CD1c-positive myeloid dendritic cell (primary cell): ENCODE measurements at regions not wholly inside any gene's neighbourhood (a gene's known extent, or its start where the extent isn't known, plus 50 kb on each side); places are given as distances from the start of the nearest gene placed in this dataset.
"Not testable (repeated sequence)": the region's sequence is repeated elsewhere in the genome, so short reads cannot be mapped to it uniquely, and the experiment has no call there.

Experiments used
- DNase-seq: peaks from one replicate; pipeline ENCODE4 v3.0.0-alpha.2; 2016; ENCODE audit errors: extremely low spot score

DNA sequence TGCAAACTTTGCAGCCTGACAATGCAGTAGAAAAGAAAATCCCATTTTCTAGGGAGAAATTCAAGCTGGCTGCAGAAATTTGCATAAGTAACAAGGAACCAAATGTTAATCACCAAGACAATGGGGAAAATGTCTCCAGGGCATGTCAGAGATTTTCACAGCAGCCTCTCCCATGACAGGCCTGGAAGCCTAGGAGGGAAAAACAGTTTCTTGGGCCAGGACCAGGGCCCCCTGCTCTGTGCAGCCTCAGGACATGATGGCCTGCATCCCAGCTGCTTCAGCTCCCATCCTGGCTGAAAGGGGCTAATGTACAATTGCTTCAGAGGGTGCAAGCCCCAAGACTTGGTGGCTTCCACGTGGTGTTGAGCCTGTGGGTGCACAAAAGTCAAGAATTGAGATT is 74.8 kb upstream of the SERPINE2 start:
- not testable (repeated sequence) for DNase-seq

DNA sequence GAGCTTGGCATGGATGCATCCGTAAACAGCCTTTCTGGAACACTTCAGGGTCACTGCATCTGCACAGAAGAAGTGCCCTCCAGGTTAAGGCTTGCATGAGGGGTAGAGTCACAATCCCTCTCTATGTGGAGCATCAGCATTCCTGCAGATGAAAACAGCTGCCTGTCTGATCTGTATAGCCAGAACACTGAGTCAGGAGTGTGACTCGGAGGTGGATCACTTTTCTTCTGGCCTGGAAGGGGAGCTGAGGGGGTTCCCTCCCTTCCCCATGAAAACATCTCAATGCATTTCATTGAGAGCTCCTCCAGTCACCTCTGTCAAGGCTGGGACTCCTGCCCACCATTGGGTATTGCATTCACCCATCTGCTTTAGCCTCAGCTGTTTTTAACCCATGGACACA is 72.5 kb upstream of the SERPINE2 start:
- DNase-seq: no peak

DNA sequence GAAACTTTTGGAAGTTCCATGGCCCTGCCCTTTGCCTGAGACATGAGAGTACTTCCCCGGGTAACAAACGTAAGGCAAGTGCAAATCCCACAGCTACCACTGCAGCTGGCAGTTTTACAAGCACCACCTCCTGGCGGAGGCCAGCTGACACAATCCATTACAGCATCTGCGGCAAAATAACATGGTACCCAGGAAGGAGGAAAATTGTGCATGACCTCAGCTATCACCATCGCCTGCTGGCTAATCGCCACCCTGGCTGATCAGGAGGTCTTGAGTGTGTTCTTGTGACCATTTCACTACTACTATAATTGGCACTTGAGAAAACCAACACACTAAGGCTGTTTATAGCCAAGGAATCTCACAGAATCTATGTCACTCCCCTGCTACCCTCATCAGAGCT is 71.7 kb upstream of the SERPINE2 start:
- DNase-seq: no peak

DNA sequence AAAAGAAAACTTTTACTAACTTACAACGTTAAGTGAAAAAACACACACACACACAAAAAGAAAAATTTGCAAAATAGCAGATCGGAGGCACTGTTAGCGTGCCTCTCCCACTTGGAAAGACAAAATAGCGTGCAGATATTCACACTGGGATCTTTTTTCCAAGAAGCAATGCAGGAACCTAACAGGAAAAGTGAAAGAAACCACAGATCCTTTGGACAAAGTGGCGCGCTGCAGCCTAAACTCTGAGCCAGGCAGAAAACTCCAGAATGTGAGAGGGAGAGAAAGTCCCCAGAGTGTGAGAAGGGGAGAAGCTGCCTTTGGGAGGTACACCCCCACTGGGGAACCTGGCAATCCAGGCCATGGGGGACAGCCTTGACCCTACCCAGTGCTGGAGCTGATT is 70.7 kb upstream of the SERPINE2 start:
- no peak for DNase-seq

DNA sequence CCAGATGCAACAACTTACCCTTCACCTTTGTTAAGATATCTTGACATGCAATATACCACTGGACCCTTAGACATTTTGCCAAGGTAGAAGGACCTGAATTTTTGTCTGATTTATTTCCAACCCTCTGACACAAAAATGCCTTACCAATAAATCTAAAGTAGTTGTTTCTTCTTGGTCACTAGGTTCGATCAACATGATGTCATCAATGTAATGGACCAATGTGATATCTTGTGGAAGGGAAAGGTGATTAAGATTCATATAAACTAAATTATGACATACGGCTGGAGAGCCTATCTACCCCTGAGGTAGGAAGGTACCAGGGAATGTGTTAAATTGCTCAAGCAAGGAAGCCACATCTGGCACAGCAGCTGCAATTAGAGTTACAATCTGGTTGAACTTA is 67.7 kb upstream of the SERPINE2 start:
- DNase-seq: no peak

DNA sequence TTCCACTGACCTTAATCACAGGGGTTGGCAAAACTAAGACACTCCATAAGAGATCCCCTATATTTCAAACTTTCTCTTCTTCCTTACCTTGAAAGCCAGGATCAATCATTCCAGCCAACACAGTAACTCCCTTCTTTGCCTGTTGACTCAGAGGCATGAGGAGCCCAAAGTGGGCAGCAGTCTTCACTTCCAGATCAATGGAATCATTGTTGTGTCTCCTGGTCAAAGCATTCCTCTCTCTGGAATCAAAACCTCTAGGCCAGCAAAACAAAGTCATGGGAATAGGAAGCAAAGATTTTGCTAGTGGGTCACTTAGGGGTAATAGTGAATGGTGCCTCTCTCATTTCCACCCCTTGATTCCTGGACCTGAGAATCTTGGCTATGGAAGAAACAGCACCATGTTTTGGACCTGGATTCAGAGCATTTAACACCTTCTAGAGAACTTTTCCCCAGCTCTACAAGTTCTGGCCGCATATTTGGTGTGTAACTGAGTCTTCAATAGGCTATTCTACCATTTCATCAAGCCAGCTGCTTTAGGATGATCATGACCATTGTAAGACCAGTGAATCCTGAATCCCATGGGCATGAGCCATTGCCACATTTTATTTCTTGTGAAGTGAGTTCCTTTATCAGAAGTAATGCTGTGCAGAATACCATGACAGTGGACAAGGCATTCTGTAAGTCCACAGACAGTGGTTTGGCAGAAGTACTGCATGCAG is 65.7 kb upstream of the SERPINE2 start:
- no peak for DNase-seq

DNA sequence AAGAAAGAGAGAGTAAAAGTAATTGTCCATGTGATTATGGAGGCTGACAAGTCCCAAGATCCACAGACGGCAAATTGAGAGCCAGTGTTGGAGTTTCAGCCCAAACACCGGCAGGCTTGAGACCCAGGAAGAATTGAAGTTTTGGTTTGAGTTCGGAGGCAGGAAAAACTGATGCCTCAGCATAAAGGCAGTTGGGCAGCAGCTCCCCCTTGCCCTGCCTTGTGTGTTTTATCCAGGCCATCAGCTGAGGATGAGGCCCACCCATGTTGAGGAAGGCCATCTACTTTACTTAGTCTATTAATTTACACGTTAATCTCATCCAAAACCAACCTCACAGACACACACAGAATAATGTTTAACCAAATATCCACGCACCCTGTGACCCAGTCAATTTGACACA is 64.6 kb upstream of the SERPINE2 start:
- DNase-seq: no peak

DNA sequence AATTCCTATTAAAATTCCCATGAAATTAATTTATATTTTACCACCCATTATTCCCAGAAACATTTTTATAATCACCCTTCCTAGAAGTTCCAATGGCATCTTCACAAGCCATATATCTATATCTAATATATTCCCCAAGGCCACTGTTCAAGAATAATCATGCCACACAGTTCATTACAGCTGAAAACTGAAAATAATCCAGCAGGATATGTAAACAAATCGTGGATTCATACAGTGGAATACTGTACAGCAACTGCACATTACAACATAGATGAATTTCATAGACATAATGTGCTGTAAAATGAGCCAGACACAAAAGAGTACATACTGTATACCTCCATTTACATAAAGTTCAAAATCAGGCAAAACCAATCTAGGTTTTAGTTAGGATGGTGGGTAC is 63.9 kb upstream of the SERPINE2 start:
- no peak for DNase-seq

DNA sequence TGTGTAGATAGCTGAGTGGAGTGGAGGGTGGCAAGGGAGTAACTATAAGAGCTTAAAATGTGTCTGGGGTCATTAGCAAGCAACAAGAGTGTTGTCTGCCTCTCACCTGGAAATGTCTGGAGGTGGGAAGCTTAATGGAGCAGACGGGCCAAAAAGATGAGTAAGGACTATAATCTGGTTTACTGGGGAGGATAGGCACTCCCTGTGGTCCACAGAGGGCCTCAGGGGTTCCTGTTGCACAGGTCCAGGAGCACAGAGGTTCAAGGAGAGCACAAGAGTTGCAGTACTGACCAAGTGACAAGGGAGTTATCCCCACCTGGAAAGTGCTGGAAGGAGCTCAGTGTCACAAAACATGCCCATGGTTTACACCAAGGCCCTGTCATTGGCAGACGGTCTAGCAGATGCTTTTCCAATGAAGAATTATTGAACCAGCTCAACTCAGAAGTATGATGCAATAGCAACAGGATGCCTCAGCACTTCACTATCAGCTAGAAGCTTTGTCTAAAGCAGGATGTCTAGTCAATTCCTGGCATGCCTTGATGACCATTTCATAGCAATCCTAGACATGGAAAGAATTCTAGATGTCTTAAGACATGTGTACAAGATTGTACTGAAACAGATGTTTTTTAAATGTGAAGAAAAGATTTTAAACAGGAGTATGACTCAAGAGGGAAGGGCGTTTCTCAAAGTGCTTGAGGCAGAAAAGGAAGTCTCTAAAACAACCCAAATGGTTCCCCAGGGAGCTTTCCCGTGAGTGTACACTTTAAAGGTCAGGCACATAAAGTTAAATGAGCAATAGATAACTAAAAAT is 62.9 kb upstream of the SERPINE2 start:
- no peak for DNase-seq

DNA sequence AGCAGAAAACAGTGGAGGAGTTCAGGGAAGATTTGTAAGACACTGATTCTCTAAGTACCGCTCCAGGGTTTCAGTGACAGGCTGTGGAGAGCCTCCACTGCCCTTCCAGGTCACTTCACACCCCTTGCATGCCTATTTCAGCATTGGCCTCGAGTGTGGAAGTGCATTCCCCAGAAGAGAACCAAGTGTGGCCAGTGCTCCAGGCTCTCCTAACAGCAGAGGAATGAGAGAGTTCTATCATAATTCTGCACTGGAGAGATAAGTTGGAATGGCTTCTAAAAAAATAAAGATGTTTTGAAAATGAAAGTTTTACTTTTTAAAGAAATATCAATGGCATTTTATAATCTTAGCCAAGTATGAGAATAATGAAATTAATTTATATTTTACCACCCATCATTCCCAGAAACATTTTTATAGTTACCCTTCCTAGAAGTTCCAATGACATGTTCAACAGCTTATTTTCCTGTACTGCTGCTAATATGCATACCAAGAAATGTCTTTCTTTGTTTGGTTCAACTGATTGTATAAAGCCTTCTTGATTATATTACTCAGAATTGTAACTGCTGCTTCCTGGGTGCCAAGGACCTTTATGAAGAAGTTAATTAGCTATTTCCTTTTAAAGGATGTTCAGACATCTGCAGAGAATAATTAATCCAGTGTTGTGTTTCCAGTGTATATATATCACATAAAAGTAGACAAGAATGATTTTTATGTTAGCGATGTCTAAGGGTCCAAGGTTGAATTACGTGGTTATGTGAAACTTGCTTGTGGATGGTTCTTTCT is 61.0 kb upstream of the SERPINE2 start:
- DNase-seq: no peak

DNA sequence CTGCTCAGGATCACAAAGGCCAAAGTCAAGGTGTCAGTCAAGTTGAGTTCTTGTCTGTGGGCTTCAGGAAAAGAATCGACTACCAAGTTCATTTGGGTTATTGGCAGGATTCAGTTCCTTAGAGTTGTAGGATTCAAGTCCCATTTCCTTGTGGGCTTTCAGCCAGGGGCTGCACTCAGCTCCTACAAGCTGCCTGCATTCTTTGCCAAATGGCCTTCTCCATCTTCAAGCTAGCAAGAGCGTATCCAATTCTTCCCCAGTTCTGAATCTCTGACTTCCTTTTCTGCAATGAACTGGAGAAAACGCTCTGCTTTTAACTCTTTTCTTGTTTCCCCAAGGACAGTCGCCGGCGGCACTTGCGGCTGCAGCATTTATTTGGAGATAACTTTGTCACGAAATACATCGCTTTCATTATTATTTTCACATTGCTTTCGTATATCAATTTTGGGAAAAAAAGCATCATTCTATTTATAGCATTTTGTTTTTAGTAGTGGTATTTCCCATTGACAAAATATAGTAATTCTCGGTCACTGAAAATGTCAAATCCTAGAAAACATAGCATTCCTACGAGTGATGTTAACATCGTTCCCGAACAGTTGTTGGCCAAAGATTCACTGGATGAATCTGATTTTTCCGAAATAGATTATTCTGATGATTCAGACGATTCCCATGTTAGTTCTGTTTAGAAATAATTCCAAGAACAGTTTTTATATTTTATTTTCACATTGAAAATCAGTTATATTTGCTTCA is 59.6 kb upstream of the SERPINE2 start:
- no peak for DNase-seq

DNA sequence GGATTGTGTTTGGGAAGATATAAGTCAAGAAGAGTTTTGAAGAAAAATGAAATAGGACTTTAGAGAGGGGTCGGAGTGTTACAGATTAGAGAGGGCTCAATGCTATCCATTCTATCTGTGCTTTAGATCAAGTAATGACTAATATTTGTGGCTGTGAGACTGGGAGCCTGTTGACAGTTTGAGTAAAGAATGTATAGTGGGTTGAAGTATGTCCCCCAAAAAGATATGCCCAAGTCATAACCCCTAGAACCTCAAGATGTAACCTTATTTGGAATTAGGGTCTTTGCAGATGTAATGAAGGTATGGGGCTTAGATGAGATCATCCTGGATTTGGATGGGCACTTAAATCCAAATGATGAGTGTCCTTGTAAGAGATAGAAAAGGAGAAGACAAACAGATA is 55.3 kb upstream of the SERPINE2 start:
- DNase-seq: no peak

DNA sequence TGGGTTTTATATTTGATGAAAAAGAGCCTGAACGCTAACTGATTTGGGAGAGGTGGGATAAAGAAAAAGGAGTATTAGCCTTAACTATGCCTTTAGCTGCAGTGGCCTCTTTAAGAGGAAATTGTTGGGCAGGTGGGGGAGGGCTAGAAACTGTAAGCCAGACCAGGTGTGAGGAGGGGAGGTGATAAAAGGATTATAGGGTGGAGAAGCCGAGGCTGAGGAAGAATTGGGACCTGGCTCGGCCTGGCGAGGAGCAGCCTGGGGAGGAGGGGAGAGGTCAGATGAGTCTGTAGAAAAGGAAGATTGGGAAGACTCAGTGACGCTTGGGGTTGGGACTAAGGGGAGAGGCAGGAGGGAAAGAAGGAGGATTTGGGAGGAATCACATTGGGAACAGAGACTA is 52.6 kb upstream of the SERPINE2 start:
- DNase-seq: not testable (repeated sequence)

DNA sequence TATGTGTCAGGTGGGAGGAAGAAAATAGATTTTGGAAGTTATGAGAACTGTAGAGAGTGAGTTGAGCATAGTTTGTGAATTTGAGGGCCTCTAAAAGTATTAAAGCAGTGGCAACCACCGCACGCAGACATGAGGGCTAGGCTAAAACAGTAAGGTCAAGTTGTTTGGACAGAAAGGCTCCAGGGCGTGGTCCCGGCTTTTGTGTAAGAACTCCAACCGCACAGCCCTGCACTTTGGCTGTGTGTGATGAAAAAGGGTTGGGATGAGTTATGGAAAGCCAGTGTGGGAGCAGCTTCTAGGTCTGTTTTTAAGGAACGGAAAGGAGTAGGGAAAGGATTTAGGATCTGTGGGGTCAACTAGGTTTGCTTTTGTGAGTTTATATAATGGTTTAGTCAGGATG is 50.5 kb upstream of the SERPINE2 start:
- not testable (repeated sequence) for DNase-seq
